B cell (primary cell): ENCODE measurements at regions not wholly inside any gene's neighbourhood (a gene's known extent, or its start where the extent isn't known, plus 50 kb on each side); places are given as distances from the start of the nearest gene placed in this dataset.

ENCODE experiments used
- ATAC-seq: fragments of 200-7000 bp; cut with Tn5 transposase; one replicate; pipeline ENCODE4 v1.10.0; 2021; ENCODE audit warnings: low read depth, mild to moderate bottlenecking, moderate number of reproducible peaks, moderate library complexity
- CTCF ChIA-PET: fragments of 350-600 bp; sonication (Branson Sonifier 250); formaldehyde crosslinking; loops from one replicate; lab custom pipeline; 2021; ENCODE audit warnings: antibody characterized with exemption, inconsistent platforms; lab: Charles Lee
- POLR2A ChIA-PET: fragments of 350-600 bp; sonication (Branson Sonifier 250); formaldehyde crosslinking; loops from one replicate; lab custom pipeline; 2021; ENCODE audit warnings: antibody characterized with exemption; lab: Charles Lee
- DNase-seq: peaks from one replicate; pipeline ENCODE4 v3.0.0; 2013
- H2AFZ ChIP-seq: 2 replicates; pipeline ENCODE4 v1.6.1; 2012; ENCODE audit warnings: mild to moderate bottlenecking, low read depth, low read length; ENCODE audit not compliant: insufficient read depth, poor library complexity, severe bottlenecking
- H3K27ac ChIP-seq, 2 donors: 1 replicate in 1 of 2; 2 replicates in 1 of 2; pipeline ENCODE4 v1.5.1; 2012 to 2013; ENCODE audit warnings: low read length in 2 of 2, mild to moderate bottlenecking in 2 of 2, moderate library complexity in 1 of 2
- H3K27me3 ChIP-seq, 4 experiments: fragments of 200-600 bp in 1 of 4; sonication (generic) in 1 of 4; replicated peaks in 1 of 4; 1 replicate in 2 of 4; 2 replicates in 2 of 4; pipeline versions ENCODE4 v1.6.1 to v1.7.0; 2013 to 2016; ENCODE audit warnings: low read length in 3 of 4, mild to moderate bottlenecking in 2 of 4, mixed read lengths in 1 of 4, moderate library complexity in 1 of 4; ENCODE audit not compliant: insufficient read depth in 4 of 4, control insufficient read depth in 3 of 4; ENCODE audit errors: control extremely low read depth in 1 of 4
- H3K36me3 ChIP-seq, 2 experiments: replicated peaks in 1 of 2; 1 replicate in 1 of 2; 2 replicates in 1 of 2; pipeline versions ENCODE4 v1.6.1 to v1.7.1; 2013; ENCODE audit warnings: low read length in 1 of 2; ENCODE audit not compliant: insufficient read depth in 2 of 2, control insufficient read depth in 1 of 2; ENCODE audit errors: control extremely low read depth in 1 of 2, extremely low read depth in 1 of 2
- H3K4me1 ChIP-seq, 2 donors: fragments of 200-600 bp in 1 of 2; sonication (generic) in 1 of 2; 1 replicate in 1 of 2; 2 replicates in 1 of 2; pipeline versions ENCODE4 v1.5.1 to v1.6.1; 2013 to 2017; ENCODE audit warnings: low read length in 2 of 2; ENCODE audit not compliant: control insufficient read depth in 2 of 2, insufficient read depth in 2 of 2
- H3K4me2 ChIP-seq: replicated peaks from 2 replicates; pipeline ENCODE3; 2012; ENCODE audit warnings: mild to moderate bottlenecking, low read depth, low read length; ENCODE audit not compliant: poor library complexity, severe bottlenecking
- H3K4me3 ChIP-seq, 5 experiments: fragments of 200-600 bp in 1 of 5; sonication (generic) in 1 of 5; 1 replicate in 3 of 5; 2 replicates in 2 of 5; pipeline versions ENCODE4 v1.5.1 to v1.7.0; 2011 to 2016; ENCODE audit warnings: low read length in 4 of 5, mild to moderate bottlenecking in 4 of 5, low read depth in 2 of 5, control low read depth in 1 of 5, moderate library complexity in 1 of 5; ENCODE audit not compliant: insufficient read depth in 1 of 5; ENCODE audit errors: control extremely low read depth in 1 of 5, extremely low read depth in 1 of 5
- H3K79me2 ChIP-seq: fragments of 200-600 bp; sonication (generic); one replicate; pipeline ENCODE4 v1.6.0; 2016; ENCODE audit warnings: low read length; ENCODE audit not compliant: control insufficient read depth, insufficient read depth
- H3K9ac ChIP-seq: fragments of 200-600 bp; sonication (generic); 2 replicates; pipeline ENCODE4 v1.6.1; 2017; ENCODE audit warnings: mild to moderate bottlenecking, low read length, moderate library complexity
- H3K9me3 ChIP-seq, 3 donors: one replicate each; pipeline versions ENCODE4 v1.6.1 to v1.7.1; 2013; ENCODE audit warnings: low read length in 2 of 3; ENCODE audit not compliant: control insufficient read depth in 2 of 3, insufficient read depth in 1 of 3; ENCODE audit errors: control extremely low read depth in 1 of 3
- H4K20me1 ChIP-seq: 2 replicates; pipeline ENCODE4 v1.6.0; 2012; ENCODE audit warnings: mild to moderate bottlenecking, low read length; ENCODE audit not compliant: insufficient read depth, control insufficient read depth, poor library complexity, severe bottlenecking
- H3K27ac Mint-ChIP-seq: one replicate; pipeline ENCODE4 v1.8.0; 2021; ENCODE audit warnings: mixed read lengths
- H3K27me3 Mint-ChIP-seq: one replicate; pipeline ENCODE4 v1.8.0; 2021; ENCODE audit warnings: mixed read lengths
- H3K4me1 Mint-ChIP-seq: one replicate; pipeline ENCODE4 v1.8.0; 2021; ENCODE audit warnings: mixed read lengths
- H3K4me3 Mint-ChIP-seq: one replicate; pipeline ENCODE4 v1.8.0; 2021; ENCODE audit warnings: mixed read lengths
- H3K9me3 Mint-ChIP-seq: one replicate; pipeline ENCODE4 v1.8.0; 2022; ENCODE audit warnings: mixed read lengths; ENCODE audit not compliant: insufficient read depth
- EZH2 ChIP-seq: IDR thresholded peaks from 2 replicates; pipeline ENCODE4 v1.6.1; 2012; ENCODE audit warnings: borderline replicate concordance, low read depth, mild to moderate bottlenecking, moderate library complexity, low read length; ENCODE audit not compliant: insufficient read depth, poor library complexity, severe bottlenecking
- WGBS: methylation state at CpG from one replicate; pipeline ENCODE4 v1.1.5; 2013; ENCODE audit warnings: missing lambda C conversion rate; ENCODE audit not compliant: insufficient coverage; 5-methylcytosine and 5-hydroxymethylcytosine counted together
- intact Hi-C: fragments of 100-400 bp; cut with micrococcal nuclease; formaldehyde crosslinking; loops from one replicate; pipeline ENCODE4 v1.10.0; 2022
- TF ChIP-seq, protein P1 (sequence below): fragments of 200-600 bp; IDR thresholded peaks from one replicate; pipeline ENCODE4 v1.8.0; 2022; ENCODE audit warnings: antibody characterized with exemption, mild to moderate bottlenecking

DNA sequence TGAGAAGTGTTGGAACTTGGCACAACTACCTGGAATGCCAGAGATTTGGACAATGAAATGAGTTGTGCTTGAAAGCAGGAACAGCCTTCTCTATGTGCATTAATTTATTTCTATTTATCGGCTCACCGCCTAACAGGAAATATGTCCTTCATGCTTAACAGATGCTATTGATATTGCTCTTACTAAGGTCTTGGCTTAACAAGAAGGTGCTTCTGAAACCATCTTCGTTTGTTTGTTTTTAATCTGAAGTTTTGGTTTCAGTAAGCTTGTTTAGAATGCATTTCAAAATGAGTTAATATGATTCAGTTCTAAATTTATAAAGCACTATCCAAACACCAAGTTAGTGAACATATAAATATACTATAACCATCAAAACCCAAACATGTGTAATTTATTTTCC, 898.3 kb upstream of the B3GALT2 start:
- no peaks in the 10 kb centered on the region for H3K27me3 Mint-ChIP-seq
- H3K4me2 ChIP-seq = no peak overlapping the region
- no peak overlapping the region for H2AFZ ChIP-seq
- no peaks in the 10 kb centered on the region for H4K20me1 ChIP-seq
- intact Hi-C loops = no loop called here
- TF ChIP-seq, protein P1, sequence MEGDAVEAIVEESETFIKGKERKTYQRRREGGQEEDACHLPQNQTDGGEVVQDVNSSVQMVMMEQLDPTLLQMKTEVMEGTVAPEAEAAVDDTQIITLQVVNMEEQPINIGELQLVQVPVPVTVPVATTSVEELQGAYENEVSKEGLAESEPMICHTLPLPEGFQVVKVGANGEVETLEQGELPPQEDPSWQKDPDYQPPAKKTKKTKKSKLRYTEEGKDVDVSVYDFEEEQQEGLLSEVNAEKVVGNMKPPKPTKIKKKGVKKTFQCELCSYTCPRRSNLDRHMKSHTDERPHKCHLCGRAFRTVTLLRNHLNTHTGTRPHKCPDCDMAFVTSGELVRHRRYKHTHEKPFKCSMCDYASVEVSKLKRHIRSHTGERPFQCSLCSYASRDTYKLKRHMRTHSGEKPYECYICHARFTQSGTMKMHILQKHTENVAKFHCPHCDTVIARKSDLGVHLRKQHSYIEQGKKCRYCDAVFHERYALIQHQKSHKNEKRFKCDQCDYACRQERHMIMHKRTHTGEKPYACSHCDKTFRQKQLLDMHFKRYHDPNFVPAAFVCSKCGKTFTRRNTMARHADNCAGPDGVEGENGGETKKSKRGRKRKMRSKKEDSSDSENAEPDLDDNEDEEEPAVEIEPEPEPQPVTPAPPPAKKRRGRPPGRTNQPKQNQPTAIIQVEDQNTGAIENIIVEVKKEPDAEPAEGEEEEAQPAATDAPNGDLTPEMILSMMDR = no peak
- TF ChIP-seq EZH2 = no peak
- CTCF ChIA-PET = no interaction called here
- POLR2A ChIA-PET = no interaction called here
- no peaks in the 10 kb centered on the region for H3K27me3 ChIP-seq
- no peak overlapping the region for H3K27ac Mint-ChIP-seq
- H3K9me3 ChIP-seq = peaks cover 0 to 1% (median 0%) of the 10 kb centered on the region in 3 donors
- no CpG with 5 or more reads among the region's 3 CpGs for WGBS
- H3K36me3 ChIP-seq = no peaks in the 10 kb centered on the region
- DNase-seq = no peak
- no peak for ATAC-seq
- no peak overlapping the region for H3K9ac ChIP-seq
- no peaks in the 10 kb centered on the region for H3K79me2 ChIP-seq
- no peaks in the 10 kb centered on the region for H3K9me3 Mint-ChIP-seq
- H3K27ac ChIP-seq = no peak overlapping the region
- H3K4me3 Mint-ChIP-seq = no peak overlapping the region
- H3K4me1 ChIP-seq = no peaks in the 10 kb centered on the region
- H3K4me1 Mint-ChIP-seq = no peaks in the 10 kb centered on the region
- no peak overlapping the region for H3K4me3 ChIP-seq

- ATAC-seq = no peak
These were observed 895.0 kb upstream of the B3GALT2 start for GRCh38 chr1:194081444-194081843.

More at GRCh38 chr1:194081444-194081843, 895.0 kb upstream of the B3GALT2 start:
- no peak for DNase-seq
- intact Hi-C loops = no loop called here
- Histone ChIP-seq H3K4me3 (no peak overlapping the region), H3K79me2 (no peaks in the 10 kb centered on the region), H3K9ac (no peak overlapping the region), H3K27me3 (no peaks in the 10 kb centered on the region), H4K20me1 (no peaks in the 10 kb centered on the region), H3K27ac (no peak overlapping the region), H3K36me3 (no peaks in the 10 kb centered on the region), H3K9me3 (peaks cover 0 to 1% (median 0%) of the 10 kb centered on the region in 3 donors), H3K4me1 (no peaks in the 10 kb centered on the region), H2AFZ (no peak overlapping the region), H3K4me2 (no peak overlapping the region)
- Mint-ChIP-seq H3K4me3 (no peak overlapping the region), H3K27me3 (no peaks in the 10 kb centered on the region), H3K9me3 (no peaks in the 10 kb centered on the region), H3K4me1 (no peaks in the 10 kb centered on the region), H3K27ac (no peak overlapping the region)
- no peak for TF ChIP-seq EZH2
- POLR2A ChIA-PET = no interaction called here
- CTCF ChIA-PET = no interaction called here
